Activated CD8-positive, alpha-beta memory T cell treated with anti-CD3 and anti-CD28 coated beads for 48 hours (primary cell): ENCODE measurements at regions not wholly inside any gene's neighbourhood (a gene's known extent, or its start where the extent isn't known, plus 50 kb on each side); places are given as distances from the start of the nearest gene placed in this dataset.

Experiments used
- DNase-seq, 3 experiments: peaks; one replicate each; pipeline ENCODE4 v3.0.0-alpha.2; 2020; ENCODE audit warnings: low read depth in 2 of 3, low spot score in 2 of 3

- no peak for DNase-seq
These were observed 1494.9 kb upstream of the MIR17HG start for GRCh38 chr13:89852570-89852969.

- no peak for DNase-seq
These were observed 1491.0 kb upstream of the MIR17HG start for GRCh38 chr13:89856512-89856911.

- DNase-seq: no peak
These were observed 1490.0 kb upstream of the MIR17HG start for GRCh38 chr13:89857502-89857901.

GRCh38 chr13:89862011-89862690 is 1485.3 kb upstream of the MIR17HG start:
- DNase-seq: no peak

- DNase-seq: no peak
These were observed 1484.8 kb upstream of the MIR17HG start for GRCh38 chr13:89862691-89863036.

GRCh38 chr13:89865164-89866064 is 1482.1 kb upstream of the MIR17HG start:
- no peak for DNase-seq

GRCh38 chr13:89869312-89869711 is 1478.2 kb upstream of the MIR17HG start:
- DNase-seq: no peak

GRCh38 chr13:89878904-89879303 is 1468.6 kb upstream of the MIR17HG start:
- no peak for DNase-seq

- no peak for DNase-seq
These were observed 1467.3 kb upstream of the MIR17HG start for GRCh38 chr13:89880201-89880600.

GRCh38 chr13:89883893-89884448 is 1463.5 kb upstream of the MIR17HG start:
- DNase-seq: no peak

- no peak for DNase-seq
These were observed 1456.7 kb upstream of the MIR17HG start for GRCh38 chr13:89890806-89891205.

GRCh38 chr13:89891416-89891815 is 1456.1 kb upstream of the MIR17HG start:
- no peak for DNase-seq

GRCh38 chr13:89897681-89898080 is 1449.8 kb upstream of the MIR17HG start:
- no peak for DNase-seq

GRCh38 chr13:89899302-89900103 is 1448.0 kb upstream of the MIR17HG start:
- DNase-seq: no peak

GRCh38 chr13:89900104-89900765 is 1447.3 kb upstream of the MIR17HG start:
- DNase-seq: no peak

- DNase-seq: no peak
These were observed 1445.3 kb upstream of the MIR17HG start for GRCh38 chr13:89902223-89902622.

GRCh38 chr13:89903115-89903514 is 1444.4 kb upstream of the MIR17HG start:
- no peak for DNase-seq

GRCh38 chr13:89910166-89910565 is 1437.3 kb upstream of the MIR17HG start:
- DNase-seq: no peak

GRCh38 chr13:89916551-89916950 is 1430.9 kb upstream of the MIR17HG start:
- DNase-seq: no peak

GRCh38 chr13:89920461-89920860 is 1427.0 kb upstream of the MIR17HG start:
- no peak for DNase-seq

- DNase-seq: no peak
These were observed 1424.4 kb upstream of the MIR17HG start for GRCh38 chr13:89923052-89923451.
